CD4-positive, alpha-beta T cell treated with Interleukin-12 subunit alpha and Interleukin-12 subunit beta, for 1 hour (primary cell): ENCODE measurements at regions not wholly inside any gene's neighbourhood (a gene's known extent, or its start where the extent isn't known, plus 50 kb on each side); places are given as distances from the start of the nearest gene placed in this dataset.
"Not testable (repeated sequence)": the region's sequence is repeated elsewhere in the genome, so short reads cannot be mapped to it uniquely, and the experiment has no call there.

Experiments used
- DNase-seq: peaks from one replicate; pipeline ENCODE4 v3.0.0-alpha.2; 2020

DNA sequence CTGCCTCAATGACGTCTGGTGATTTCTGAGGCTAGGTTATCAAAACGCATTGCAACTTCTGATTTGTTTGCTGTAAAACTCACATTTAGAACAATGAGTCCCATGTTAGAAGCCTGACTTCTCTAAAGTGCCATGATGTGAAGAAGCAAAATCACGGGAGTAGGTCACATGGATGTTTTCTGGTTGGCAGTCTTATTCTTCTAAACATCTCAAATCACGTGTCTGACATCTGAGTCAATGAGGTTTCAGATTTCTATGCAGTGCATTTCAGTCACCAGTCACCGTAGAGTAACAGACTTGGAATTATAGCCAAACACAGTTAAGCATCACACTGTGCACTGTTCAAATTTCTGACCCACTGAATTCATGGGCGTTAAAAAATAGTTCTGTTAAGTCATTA, 482.1 kb downstream of the TMA16 start:
- DNase-seq: no peak

DNA sequence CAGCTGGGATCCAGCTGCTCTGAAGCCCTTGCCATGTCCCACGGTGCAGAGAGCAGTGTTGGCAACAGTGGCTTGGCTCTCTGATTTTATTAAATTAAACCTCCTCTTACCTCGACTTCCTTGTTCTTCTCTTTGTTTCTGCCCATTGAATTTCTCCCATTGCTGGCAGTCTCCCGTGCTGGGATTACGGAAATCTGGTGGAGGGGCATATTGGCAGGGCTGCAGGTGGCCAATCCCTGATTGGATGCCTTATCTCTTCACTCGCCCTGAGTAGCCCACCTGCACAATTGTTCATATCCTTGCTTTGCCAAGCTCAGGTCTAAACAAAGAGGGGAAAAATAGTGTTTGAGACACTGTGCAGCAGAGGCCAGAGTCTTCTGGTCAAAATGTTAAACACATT, 493.9 kb downstream of the TMA16 start:
- DNase-seq: no peak

DNA sequence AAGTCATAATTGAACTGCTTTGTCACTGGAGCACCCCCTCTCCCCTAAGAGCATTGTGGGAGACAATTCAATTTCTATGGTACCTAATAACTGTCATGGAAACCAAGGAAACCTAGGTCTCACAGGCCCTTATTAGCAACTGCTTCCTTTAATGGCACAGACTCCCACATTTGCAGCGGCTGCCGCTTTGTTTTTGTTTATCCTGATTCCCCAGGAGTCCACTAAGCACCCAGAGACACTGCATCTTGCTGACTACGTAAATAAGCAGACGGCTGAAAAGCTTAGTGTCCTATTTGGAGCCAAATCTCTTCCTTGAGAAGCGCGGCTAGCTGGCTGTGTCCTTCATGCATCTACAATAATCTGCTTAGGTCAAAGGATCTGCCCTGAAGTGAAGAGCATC, 494.4 kb downstream of the TMA16 start:
- DNase-seq: no peak

DNA sequence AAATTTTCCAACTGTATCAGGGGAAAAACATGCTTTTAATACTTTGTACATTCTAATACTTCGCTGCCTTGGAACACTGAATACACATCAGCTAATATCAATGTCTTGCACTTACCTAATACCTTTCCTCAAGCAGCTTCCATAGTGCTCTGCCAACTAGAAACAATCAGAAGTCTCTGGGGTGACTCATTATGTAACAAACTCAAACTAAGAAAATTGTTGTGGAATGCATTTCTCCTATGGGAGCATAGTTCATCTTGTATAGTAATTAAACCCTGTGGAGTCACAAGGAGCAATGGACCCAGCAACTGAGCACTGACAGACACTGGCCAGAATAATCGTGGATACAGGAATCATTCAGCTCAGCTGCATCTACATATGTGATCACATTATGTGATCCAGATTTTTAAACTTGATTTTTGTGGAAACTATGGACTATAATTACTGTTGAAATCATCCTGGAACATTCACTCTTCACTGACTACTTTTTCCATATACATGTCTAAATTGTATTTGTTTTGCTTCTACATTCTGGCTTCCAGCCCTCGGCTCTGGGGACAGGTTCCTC, 496.9 kb downstream of the TMA16 start:
- DNase-seq: no peak

DNA sequence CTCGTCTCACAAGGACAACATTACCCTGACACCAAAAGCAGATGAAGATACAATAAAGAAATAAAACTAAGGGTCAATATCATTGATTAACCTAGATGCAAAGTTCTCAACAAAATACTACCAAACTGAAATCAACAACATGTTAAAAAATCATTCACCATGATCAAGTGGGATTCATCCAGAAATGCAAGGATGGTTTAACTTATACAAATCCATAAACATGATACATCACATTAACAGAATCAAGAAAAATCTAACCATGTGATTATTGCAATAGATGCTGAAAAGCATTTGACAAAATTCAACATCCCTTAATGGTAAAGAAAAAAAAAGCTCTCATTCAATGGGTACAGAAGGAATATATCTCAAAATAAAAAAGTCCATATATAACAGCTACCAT, 514.9 kb downstream of the TMA16 start:
- DNase-seq: no peak

DNA sequence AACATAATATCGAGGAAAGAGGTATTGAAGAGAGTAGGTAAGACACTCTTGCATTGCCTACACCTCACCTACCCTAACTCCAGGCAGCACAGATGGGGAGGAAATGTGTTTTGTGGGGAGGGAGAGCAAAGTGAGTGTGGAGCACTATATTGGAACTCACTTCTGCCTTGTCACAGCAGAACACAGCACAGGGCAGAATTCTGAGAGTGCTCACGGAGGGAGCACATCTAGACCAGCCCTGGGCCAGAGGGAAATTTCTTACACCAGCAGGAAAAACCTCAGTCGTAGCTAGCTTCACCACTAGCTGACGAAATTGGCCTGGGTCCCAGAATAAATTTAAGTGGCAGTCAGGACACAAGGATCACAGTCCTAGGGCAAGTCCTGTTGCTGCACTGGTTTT, 517.3 kb downstream of the TMA16 start:
- no peak for DNase-seq

DNA sequence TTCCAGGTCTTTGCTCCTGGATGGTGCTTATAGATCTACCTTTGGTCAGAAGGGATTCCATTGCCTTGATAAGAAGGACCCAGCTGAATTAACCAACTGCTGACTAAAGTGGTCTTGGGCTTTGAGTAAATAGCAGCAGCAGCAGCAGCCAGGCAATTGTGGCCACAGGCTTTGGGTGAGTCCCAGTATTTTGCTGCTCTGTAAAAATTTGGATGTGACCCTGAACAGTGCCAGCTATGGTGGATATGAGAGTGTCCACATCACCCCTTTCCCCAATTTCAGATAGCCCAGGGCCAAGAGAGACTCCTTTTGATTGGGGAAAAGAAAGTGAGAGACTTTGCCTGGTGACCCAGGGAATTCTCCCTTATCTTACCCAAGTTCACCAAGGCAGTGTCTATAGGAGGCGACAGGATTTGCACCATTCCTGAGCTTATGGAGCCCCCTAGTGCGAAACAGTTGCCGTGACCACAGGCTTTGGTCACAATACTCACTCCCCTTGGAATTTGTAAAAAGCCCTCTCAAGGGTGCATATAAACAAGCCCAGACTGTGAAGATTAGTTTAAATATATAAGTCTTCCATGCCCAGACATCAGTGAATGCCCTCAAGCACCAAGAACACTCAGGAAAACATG, 518.0 kb downstream of the TMA16 start:
- peak; percentile 24 for DNase-seq

DNA sequence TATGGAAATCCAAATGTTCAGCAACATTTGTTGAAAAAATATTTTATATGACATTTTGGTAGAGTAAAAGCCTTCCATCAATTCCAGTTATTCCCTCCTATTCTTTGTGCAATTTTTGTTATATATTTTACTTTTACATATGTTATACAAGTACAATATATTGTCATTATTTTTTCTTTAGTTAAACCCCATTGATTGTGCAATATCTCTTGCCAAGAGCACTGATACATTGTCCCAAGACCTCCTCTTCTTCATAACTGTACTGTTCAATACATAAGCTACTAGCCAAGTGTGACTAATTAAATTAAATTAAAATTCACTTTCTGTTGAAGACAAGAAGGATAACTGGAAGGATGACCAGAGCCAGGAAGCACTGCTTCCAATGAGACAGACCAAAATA, 527.5 kb downstream of the TMA16 start:
- no peak for DNase-seq

DNA sequence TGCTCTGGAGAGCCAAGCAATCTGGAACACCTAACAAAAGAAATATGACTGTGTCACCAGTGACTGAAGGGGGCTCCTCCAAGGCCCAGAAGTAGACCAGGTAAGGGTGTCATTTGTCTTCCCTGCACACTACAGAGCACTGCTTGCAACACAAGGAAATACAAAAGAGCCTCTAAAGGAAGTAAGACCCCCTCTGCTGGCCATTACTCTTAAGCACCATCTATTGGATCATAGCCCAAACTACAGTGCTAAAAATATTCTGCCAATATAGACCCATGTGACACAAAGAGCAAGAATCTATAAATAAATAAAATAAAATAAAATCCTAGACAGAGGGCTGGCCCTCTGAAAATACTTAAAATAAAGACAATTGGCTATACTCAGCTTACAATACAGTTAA, 528.7 kb downstream of the TMA16 start:
- DNase-seq: no peak

DNA sequence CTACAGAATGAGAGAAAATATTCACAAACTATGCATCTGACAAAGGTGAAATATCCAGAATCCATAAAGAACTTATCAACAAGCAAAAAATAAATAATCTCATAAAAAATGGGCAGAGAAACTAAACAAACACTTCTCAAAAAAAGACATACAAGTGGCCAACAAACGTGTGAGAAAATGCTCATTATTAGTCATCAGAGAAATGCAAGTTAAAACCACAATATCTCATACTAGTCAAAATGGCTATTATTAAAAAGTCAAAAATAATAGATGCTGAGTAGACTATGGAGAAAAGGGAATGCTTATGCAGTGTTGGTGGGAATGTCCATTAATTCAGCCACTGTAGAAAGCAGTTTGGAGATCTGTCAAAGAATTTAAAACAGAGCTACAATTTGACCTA, 533.3 kb downstream of the TMA16 start:
- DNase-seq: no peak

DNA sequence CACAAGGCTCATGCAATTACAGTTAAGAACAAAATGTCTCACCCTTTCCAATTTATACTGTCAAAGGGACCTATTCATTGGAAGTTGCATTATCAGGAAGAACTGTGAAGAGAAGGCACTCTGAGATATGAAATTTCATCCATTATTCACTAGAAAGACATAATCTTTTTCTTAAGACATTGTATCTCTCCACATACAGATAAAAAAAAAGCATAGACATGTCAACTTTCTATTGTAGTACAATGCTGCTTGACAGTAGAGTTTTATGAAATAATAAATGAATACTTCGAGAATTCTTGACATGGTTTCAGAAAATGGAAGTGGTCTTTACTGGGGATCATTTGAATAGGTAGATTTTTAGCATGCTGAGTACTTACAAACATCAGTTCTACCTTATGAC, 545.0 kb downstream of the TMA16 start:
- no peak for DNase-seq

DNA sequence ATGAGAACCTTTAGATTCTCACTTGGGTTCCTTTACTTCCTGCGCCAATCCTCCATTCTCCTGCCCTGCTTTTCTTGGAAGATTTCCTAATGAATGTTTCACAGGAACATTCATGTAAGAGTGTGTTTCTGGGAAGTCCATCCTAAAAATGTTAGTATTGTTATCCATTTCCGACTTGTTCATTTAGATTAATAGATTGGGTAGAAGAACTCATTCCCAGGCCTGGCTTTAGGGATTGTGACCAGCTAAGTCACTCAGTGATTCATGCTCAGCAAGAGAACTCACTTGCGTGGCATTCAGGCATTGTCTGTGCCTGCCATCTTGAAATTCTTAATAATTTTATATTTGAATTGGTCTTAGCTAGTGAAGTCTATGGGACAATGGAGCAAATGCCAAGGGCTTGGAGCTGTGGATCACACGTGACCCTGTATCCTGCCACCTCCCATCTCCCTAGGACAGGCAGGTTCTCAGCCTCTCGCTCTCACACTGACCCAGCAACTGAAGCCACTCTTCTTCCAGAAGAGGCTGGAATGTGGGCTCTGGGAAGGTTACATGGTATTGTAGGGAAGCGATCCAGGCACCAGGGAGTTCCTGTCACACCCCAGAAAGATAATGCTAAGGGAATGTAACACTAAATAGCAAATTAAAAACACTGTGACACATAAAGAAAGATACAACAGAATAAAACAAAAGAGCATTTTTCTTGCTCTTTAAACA, 562.1 kb downstream of the TMA16 start:
- no peak for DNase-seq

DNA sequence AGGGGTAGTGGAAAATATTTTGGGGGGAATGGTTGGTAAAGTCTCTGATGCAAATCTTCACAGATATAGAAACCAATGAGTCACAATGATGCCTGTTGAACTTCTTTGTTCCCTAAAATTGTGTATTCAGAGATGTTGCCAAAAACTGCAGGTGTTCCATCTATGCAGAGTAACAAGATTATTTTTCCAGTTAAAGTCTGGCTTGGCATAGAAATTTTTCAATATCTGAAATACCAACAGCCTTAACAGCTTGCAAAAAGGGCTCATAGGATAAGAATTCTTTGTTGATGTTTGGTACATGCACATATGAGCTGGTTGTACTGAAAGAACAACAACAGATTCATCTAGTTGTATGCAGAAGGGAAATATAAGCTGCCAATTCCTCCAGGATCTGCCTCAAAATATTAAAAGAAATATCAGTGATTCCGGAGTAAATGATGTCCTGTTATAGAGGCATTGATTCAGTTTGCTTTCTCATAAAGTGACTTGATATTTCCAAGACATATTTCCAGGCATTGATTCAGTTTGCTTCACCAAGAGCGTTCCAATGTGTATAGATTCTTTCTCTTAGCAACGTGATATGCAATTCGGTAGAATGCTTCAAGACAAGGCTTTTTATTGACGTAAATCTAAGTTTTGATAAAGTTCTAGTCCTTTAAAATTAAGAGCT, 564.4 kb downstream of the TMA16 start:
- no peak for DNase-seq

DNA sequence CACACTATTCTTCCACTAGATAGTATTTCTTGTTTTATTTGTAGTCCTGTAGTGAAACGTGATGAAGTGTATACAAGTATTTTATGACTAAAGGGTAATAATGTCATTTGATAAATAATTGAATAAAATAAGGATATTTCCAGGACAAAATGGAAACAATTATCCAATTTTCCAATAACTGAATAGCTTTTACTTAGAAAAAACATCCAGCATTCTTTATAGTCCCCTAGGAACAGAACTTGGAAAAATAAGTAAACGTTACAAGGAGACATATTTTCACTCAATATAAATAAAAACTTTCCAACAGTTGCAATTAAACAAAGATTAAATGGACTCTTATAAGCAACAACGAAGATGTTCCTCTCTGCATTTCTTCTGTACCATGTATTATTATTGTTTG, 566.0 kb downstream of the TMA16 start:
- DNase-seq: no peak

DNA sequence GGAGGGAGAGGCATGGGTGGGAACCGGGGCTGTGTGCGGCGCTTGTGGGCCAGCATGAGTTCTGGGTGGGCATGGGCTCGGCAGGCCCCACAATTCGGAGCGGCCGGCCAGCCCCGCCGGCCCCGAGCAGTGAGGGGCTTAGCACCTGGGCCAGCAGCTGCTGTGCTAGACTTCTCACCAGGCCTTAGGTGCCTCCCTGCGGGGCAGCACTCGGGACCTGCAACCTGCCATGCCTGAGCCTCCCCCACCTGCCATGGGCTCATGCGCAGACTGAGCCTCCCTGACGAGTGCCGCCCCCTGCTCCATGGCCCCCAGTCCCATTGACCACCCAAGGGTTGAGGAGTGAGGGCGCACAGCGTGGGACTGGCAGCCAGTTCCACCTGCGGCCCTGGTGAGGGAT, 573.9 kb downstream of the TMA16 start:
- DNase-seq: no peak

DNA sequence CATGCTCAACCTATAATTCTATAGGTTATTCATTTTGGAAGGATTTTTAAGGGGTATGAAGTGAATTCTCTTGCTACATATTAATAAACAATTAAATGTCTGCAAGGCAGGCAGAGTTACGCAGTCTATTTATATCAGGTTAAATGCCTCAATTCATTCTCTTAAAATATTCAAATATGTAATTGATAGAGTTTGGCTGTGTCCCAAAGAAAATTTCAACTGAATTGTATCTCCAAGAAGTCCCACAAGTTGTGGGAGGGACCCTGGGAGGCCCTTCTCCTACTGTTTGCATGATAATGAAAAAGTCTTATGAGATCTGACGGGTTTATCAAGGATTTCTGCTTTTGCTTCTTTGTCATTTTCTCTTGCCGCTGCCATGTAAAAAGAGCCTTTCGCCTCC, 576.1 kb downstream of the TMA16 start:
- DNase-seq: no peak

DNA sequence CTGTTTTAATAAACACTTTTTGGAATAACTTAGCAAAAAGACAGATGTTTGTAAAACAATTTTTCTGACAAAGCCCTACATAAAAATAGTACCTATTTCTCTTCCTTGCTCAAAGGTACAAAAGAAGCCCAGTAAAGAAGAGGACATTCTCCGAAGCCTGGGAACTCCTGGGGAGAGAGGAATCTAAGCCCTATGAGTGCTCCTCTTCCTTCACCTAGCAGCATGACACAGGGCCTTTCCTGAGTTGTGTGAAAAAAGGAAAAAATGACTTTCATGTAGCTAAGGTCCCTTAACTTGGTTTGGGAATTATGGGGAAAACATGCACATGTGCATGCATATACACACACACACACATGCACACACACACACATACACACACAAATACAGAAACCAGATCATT, 586.9 kb downstream of the TMA16 start:
- no peak for DNase-seq

DNA sequence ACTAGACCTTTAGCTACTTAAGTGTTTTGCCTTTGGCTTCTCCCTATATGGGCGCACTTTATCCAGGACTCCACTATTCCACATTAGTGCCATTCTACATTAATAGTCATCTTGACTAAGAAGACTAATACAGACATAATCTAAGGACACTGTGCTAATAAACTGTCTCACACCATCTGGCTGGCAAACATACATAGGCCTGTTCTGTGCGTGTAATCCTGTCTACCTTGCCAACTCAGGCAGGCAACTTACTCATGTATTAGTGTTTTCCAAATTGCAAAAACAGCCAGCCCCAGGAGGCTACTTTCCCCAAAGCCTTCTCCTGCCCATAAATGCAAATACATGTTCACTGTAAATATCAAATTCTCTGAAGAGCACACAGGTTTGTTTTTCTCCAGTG, 587.3 kb downstream of the TMA16 start:
- DNase-seq: no peak

DNA sequence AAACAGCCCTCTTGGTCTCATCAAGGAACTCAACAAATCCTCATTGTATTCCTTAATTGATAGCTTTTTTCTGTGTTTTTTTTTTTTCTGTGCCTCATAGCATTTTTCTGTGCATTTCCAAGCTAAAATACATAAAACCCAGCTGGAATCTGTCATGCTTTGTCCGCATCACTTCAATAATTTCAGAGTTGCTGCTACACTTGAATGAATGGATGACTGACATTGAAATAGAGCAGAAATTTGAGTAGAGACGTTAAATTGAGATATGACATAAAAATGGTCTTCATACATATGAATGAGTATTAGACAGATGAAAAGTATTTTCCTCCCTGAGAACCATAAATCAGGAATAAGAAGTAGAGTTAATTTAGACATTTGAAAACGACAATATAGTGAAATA, 593.2 kb downstream of the TMA16 start:
- no peak for DNase-seq

DNA sequence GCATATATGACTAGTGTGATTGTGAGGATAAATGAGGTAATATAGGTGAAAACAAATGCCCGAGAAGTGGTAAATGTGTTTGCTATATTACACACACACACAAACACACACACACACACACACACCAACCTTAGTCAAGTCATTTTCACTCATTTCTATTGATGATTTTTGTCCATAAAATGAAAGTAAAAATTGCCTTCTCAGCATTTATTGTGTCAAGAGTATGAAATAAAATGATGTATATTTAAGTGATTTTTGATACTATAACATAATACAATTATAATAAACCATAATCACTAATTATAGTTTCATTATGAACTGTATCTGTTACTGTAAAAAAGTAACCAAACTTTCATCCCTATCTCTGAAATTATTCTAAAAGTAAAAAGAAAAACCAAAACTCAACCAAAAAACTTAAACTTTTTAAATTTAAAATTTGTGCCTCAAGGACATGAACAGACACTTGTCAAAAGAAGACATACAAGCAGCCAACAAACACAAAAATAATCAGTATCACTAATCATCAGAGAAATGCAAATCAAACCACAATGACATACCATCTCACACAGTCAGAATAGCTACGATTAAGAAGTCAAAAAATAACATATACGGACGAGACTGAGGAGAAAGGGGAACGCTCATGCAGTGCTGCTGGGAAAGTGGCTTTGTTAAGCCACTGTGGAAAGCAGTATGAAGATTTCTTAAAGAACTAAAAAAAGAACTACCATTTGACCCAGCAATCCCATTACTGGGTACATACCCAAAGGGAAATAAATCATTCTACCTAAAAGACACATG, 601.0 kb downstream of the TMA16 start:
- DNase-seq: no peak

DNA sequence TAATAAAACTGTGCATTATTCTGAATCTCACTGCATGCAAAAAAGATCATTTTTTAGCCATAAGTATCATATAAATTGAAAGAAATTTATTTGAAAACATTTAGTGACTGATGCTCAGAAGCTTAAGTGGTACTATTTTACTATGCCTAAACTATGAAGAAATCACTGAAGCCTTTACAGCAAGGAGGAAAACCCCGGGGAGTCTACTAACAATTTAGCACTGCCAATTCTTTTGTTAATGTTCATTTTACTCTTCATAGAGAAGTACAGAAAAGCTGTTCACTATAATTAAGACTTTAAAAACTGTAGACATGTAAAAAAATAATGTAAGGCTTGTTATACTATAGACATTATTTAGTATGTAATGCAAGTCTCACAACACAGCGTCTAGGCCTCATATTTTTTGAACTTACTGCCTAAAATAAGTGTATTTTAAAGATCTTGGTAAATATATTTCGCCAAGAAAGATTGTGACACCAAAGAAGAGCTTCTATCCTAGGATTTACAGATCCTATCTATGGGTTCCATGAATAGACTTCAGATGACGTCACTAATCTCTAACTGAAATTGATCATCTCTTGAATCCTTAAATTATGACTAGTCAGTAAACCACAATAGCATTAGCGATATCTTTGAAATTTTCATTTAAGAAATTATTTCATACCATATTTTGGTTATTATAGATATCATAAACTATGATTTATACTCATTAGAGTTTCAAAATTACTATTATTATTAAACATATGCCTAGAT, 602.5 kb downstream of the TMA16 start:
- DNase-seq: no peak

DNA sequence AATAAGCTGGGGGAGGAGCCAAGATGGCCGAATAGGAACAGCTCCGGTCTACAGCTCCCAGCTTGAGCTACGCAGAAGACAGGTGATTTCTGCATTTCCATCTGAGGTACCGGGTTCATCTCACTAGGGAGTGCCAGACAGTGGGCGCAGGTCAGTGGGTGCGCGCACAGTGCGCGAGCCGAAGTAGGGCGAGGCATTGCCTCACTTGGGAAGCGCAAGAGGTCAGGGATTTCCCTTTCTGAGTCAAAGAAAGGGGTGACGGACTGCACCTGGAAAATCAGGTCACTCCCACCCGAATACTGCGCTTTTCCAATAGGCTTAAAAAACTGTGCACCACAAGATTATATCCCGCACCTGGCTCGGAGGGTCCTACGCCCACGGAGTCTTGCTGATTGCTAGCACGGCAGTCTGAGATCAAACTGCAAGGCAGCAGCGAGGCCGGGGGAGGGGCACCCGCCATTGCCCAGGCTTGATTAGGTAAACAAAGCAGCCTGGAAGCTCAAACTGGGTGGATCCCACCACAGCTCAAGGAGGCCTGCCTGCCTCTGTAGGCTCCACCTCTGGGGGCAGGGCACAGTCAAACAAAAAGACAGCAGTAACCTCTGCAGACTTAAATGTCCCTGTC, 606.4 kb downstream of the TMA16 start:
- DNase-seq: not testable (repeated sequence)
